ENCODE measurements at regions not wholly inside any gene's neighbourhood (a gene's known extent, or its start where the extent isn't known, plus 50 kb on each side); places are given as distances from the start of the nearest gene placed in this dataset.

- TF ChIP-seq REST (IDR thresholded peaks at IDR 0.05; ENCODE audit: insufficient read depth in 1 of 2, low read depth in 2 of 2, low read length in 2 of 2) (no peak), FOXP2 (optimal IDR thresholded peaks at IDR 0.05; ENCODE audit: borderline replicate concordance, extremely low read depth, extremely low read length, insufficient read depth) (no peak), POLR2AphosphoS5 (IDR thresholded peaks at IDR 0.05; ENCODE audit: low read depth, low read length) (no peak), SIN3A (IDR thresholded peaks at IDR 0.05; ENCODE audit: borderline replicate concordance, insufficient read depth, low read length) (no peak), TAF1 (IDR thresholded peaks at IDR 0.05; ENCODE audit: borderline replicate concordance, insufficient read depth, low read length) (no peak)
Measured at GRCh38 chr5:136458481-136458880, 93.1 kb upstream of the TRPC7 start.
